ENCODE measurements at regions not wholly inside any gene's neighbourhood (a gene's known extent, or its start where the extent isn't known, plus 50 kb on each side); places are given as distances from the start of the nearest gene placed in this dataset.

DNA sequence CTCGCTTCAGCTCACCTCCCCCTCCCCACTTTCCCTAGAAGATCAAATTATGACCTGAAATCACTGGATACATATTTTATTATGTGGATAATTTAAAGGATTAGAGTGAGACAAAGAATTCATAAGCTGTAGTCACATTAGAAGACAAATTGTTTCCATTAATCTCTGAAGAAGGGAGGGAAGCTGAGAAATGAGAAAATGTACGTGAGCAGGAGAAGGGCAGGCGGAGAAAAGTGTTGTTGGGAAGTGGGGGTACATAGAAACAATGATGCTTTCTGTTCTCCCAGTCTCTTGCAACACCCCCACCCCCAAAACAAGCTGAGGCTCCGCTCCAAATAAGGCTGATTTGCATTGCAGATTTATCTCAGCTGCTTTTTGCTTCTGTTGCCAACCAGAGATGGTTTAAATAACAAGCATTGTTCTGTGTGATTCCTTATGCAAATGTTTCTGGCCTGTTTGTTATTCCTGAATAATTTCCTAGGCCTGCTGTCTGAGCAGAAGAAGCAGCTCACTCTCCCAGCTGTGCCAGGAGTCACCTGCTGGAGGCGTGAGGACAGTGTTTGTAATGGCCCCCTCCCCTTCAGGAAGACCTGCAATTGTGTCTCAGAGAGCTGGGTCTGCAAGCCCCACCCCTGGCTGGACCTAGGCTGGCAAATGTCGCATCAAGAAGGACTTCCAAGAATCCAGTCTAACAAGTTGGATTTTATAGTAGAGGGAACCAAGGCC lies 121.8 kb upstream of the TNR start:
- DNase-seq (ENCODE audit: low spot score), result no peak

DNA sequence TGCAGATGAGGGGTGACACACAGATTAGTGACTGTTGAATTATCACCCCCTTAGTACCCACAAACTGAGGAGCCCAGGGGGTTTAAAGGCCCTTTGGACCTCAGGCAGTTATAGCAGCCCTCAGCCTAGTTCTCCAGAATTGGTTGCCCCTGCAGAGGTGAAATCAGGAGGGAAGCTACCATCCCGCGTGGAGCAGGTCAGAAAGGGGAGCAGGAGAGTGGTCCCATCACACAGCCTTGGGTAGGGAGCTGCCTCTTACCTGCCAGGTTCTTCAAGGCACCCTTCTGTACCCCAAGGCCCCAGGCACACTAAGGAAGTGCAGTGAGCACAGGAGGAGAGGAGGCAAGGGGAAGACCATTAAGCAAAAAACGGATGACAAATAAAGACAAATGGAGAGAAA lies 121.2 kb upstream of the TNR start:
- DNase-seq (ENCODE audit: low spot score), result no peak

DNA sequence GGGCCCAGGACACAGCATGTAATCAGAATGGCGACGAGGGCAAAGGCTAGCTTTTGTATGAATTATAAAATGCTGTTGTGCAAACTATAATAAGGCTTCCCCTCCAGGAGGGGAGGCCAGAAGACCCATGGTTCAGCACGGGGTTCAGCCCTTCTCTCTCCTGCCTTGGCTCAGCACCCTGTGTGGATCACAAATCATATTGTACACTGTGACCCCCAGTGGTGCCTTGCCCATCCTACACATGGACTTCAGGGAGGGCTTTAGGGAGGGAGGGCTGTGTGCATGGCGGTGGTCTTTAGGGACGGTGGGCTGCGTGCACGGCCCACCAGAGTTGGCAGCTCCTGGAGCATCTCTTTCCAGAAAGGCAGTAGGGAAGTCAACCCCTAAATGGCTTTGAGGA lies 120.8 kb upstream of the TNR start:
- DNase-seq (ENCODE audit: low spot score), result no peak

DNA sequence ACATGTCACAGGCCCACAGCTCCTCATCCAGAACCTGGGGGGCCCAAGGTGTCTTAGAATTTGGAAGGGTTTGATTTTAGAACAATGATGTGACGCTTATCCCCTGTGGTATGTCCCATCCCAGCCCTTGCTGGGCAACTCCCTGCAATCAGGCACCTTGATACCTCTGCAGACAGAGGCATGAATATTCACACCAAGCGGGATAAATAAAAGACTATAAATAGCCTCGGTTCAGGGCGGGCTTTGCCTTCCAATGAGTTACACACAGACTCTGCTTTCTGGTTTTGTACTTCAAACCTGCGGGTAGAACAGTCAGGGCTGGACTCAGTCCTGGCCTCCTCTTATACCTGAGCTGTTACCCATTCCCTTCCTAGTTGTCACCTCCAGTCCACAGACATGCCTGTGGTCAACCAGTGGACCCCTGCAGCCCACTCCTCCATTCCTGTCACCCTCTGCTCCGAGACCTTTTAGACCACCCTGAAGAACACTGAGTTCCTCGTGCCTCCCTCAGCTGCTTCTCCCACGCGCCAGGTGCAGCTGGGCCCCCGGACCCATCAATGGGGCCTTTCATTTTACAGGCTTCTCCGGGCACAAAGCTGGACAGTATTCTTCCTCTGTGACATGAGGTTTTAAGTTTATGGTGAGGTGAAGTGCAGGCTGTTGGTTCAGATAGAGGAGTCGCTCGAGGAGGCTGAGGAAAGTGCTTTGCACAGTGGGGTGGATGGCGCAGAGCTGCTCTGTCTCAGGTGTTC lies 120.1 kb upstream of the TNR start:
- DNase-seq (ENCODE audit: low spot score), result no peak

DNA sequence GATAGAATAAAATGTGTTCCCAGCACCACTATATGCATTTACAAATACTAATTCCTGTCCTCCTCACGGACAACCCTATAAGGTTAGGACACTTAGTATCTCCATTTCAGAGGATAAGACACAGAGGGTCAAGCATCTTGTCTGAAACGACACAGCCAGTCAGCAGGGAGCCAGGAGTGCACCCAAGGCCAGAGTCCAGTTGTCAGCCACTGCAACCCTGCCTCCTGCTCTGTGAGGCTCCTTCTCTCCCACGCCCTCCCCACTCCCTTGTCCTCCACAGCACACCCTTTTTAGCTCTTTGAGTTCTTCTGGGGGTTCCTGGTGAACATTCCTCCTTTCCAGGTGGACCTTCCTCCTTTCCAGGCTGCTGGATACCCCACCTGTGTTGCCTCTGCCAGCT lies 119.0 kb upstream of the TNR start:
- no peak for DNase-seq (ENCODE audit: low spot score)

DNA sequence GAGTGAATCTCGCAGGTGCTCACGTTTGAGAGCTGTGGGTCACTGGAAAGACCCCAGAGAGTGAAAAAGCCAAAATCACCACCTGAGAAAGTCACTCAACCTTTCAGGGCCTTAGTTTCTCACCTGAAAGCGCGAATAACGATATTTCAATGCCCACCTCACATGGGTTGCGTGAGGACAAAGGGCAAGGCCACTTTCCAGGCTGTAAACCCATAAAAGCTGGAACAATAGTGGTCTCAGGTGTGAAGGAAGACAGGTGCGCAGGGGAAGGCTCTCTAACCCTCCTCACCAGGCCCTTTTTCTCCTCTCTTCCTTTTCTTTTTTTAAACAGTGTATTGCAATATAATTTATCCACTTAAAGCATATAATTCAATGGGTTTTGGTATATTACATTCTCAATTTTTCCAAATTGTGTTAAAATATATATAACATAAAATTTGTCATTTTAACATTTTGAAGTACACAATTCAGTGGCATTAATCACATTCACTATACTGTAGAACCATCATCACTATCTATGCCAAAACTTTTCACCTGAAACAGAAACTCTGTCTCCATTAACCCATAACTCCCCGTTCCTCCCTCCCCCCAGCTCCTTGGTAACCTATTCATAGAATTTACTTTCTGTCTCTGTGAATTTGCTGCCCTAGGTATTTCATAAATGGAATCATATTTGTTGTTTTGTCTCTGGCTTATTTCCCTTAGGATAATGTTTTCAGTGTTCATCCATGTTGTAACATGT lies 118.4 kb upstream of the TNR start:
- DNase-seq (ENCODE audit: low spot score), result no peak

DNA sequence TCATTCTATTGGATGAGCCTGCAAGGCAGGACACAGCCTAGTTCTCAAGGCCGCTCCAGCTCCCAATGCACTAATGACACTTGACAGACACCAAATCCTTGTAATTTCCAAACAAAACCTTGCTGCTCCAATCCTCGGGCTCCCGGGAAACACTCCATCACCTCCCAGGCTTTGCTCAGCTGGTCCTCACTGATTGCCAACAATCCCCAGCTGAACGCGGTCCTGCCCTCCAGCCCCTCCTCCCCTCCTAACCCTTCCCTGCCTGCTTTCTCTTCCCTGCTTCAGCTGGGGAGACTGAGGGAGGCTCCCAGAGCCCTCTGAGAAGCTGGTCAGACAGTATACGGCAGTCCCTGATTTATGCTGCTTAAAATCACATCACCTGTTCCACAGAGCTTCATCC lies 114.4 kb upstream of the TNR start:
- DNase-seq (ENCODE audit: low spot score), result no peak

DNA sequence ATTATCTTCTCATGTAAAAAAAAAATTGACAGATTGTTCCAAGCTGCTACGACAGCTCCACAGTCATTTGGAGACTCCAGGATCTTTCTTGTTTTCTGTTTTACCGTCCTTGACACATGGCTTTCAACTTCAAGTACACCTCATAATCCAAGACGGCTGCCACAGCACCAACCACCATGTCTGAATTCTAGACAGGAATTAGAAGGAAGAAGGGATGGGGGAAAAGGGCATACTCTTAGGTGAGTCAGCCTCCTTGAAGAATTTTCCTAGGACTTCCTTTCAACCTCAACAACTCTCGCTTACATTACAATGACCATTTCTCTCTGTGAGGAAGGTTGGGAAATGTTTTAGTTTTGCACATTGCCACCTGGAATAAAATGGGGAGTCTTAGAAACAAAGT lies 110.3 kb upstream of the TNR start:
- DNase-seq (ENCODE audit: low spot score), result no peak

DNA sequence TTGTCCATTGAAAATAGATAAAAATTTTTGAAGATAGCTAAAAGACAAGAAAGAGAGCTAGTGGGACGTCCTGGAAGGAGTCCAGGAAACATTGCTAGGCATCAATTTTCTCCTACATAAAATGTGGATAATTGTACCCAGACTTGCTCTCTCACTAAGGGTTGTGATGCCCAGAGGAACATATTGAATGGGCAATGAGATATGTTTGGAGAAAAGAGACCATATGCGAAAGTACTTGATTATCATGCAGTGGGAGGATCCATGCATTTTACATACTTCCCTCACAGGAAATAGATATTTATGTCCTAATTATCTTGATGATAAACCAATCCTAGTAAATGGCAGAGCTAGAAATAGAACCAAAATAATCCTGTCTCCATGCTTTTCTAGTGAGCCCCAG lies 108.4 kb upstream of the TNR start:
- no peak for DNase-seq (ENCODE audit: low spot score)

DNA sequence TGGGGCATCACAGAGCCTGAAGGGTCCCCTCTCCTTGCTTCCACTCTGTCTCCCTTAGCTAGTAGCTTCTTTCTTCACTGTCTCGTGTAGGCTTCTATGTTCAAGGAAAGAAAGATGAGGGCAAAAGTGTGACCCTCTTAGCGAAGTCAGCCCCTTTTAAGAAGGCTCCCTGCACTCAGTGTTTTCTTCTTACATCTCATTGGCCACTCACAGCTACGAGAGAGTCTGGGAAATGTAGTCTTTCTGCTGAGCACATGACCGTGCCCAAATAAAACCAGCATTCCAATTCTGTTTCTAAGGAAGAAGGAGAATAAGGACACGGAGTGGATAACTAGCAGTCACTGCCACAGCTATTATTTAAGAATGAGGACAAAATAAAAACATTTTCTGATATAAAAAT lies 104.9 kb upstream of the TNR start:
- no peak for DNase-seq (ENCODE audit: low spot score)

DNA sequence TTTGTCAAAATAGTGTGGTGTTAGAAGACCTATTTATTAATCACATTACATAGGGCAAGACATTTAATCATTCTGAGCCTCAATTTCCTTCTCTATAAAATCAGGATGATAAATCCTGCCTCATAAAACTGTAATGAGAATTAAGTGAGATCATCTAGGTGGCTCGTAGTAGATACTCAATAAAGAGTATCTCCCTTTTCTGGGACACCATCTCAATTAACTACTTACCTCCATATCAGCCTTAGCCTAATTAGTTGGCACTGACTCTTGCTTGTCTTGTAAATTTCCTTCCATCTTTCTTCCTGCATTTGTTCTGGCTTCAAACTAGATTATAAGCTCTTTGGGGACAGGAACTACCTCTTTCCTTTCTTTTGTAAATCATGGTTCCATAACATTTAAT lies 102.6 kb upstream of the TNR start:
- DNase-seq (ENCODE audit: low spot score), result no peak

DNA sequence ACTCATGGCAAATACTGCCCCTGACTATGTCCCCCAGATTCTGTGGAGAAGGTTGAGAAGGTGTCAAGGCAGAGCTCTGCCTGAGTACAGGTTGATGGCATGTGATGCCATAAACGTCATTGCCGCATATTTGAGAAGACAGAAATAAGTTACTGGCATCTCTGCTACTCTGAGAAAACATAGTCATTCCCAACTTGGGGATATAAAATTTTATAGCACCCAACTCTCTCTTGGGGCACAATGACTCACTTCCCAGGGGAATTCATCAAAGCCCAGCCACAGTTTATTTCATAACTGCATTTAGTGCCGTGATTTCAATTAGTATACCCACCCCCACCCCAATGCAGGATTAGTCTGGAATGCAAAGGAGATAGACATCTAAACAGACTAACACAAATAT lies 101.9 kb upstream of the TNR start:
- no peak for DNase-seq (ENCODE audit: low spot score)

DNA sequence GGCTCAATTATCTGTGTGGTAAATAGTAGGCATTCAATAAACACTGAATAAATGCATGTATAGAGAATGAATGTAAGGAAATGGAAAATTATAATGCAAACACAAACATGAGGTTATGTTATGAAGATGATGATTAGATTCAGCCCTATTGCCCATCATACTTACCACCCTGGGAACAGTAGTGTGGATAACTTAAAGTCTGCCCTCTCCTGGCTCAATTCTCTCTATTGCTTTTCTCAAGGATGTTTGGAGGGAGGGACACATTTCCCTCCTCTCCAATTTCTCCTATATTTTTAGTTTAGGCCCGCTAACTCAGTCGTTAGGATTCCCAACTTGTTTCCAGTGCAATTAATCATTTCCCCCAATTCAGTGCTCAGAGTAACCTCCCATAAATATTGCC lies 101.5 kb upstream of the TNR start:
- no peak for DNase-seq (ENCODE audit: low spot score)

DNA sequence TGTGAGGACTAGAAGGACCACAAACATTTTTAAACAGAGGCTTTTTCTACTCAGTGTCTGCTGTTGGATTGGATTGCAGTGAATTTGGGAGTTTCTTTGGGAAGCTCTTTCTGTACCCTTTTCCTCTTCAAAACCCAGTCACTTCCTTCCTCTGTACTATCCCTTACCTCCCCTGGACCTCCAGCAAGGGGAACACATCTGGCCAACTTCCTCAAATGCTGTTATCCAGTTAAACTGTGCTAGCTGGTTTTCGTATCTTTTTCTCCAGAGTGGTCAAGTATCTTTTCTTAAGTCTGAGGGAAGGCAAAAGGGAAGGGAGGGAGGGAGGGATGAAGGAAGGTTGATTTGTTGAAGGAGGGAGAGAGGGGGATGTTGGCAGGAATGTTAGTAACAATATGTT lies 99.2 kb upstream of the TNR start:
- DNase-seq (ENCODE audit: low spot score), result no peak

DNA sequence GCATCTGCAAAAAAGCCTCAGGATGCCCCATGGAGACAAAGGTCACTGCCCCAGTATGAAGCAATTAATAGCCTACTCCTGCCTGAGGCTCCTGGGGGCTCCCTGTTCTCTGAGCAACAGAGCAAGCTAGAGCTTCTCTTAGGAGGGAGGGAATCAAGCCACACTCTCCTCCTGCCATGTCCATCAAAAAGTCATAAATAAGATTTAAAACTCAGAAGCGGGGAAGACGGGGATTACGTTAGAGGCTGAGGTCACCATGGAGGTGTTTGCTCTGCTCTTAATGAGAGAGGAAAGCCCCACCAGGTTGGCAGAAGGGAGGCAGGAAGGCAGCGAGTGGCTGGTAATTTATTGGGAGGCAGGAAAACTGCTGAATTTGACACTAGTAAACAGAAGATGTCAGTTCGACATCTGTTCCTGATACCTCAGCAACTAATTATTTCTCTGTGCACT lies 98.4 kb upstream of the TNR start:
- no peak for DNase-seq (ENCODE audit: low spot score)

DNA sequence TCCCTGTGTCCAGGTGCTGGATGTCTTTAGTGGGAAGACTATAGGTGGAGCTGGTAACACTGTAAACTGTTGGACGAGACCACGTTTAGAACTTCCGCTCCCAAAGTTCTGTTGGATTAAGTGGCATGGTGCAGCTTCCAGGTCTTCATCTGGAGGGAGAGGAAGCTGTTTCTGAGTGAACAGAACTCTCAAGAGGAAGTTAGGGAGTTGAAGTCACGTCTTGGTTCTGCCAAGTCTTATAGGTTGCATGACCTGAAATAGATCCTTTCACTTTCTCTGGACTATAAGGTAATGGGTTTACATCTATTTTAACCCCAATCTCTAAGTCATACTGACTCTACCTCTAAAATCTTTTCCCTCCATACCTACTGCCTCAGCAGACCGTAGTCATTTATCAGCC lies 97.4 kb upstream of the TNR start:
- DNase-seq (ENCODE audit: low spot score), result no peak

DNA sequence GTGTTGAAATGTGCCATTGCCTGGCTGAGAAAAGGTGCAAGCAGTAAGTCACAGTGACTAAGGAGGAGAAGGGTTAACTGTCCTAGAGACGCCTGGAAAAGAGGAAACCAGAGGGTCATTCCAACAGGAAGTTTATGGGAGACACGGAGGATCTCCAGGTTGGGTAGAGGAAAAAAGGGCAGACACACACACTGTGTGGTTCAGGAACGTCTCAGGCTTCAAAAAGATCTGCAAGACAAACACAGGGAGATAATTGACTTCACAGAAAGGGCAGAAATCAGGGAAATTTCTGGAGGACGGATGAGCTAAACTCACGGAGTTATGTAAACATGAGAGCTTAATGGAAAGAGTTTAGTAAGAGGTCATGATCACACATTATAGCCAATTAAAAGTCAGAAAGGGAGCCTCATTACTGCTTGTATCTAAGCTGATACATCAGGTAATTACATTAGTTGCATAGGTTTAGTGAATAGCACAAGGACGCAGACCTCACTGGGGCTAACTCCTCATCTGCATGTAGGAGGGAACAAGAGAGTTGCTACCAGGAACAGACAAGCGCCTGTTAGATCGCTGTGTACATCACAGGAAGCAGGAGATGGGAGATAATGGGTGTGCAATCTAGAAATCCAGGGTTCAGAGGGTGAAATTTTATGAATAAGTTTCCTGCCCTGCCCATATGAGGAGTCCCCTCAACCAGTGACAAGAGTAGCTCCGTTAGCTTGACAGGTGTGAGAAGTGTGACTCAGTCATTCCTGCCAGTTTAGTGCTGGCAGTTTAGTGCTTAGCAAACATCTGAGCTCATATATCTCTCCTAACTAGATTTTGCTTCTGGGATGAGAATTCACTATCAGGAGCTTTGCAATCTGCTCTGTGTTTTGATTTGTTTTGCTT lies 96.6 kb upstream of the TNR start:
- no peak for DNase-seq (ENCODE audit: low spot score)

DNA sequence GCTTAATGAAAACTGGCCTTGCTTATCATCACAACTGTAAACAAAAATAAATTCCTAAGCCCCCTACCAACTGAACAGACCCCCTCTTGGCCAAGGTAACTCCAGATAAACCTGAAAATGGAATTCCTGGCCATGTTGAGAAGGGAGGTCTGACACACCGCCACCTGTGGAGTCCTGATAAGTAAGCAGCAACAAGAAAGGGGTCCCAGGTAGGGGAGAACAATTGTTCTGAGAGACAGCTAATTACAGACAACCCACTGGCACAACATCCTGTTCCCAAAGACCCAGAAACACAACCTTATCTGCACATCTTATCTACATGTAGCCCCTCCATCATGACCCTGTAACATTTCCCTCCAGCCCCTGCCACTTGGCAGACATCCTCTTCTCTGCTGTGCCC lies 91.2 kb upstream of the TNR start:
- no peak for DNase-seq (ENCODE audit: low spot score)

DNA sequence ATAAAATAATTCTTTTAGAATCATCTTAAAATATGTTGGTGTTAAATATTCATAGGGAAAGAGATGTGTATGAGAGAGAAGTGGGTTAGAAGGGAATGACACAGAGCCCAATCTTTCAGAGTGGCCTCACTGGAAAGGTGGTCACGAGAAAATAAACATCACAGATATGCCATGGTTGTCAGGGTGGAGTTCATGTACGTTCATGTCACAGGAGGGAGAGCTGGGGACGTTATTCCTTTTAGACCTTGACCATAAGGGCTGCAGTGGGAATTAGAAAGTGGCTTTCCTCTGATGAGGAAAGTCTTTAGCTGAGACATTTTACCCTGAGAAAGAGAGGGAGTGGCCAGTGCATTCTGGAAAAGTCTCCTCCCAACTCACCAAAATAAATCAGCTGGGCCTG lies 90.6 kb upstream of the TNR start:
- no peak for DNase-seq (ENCODE audit: low spot score)

DNA sequence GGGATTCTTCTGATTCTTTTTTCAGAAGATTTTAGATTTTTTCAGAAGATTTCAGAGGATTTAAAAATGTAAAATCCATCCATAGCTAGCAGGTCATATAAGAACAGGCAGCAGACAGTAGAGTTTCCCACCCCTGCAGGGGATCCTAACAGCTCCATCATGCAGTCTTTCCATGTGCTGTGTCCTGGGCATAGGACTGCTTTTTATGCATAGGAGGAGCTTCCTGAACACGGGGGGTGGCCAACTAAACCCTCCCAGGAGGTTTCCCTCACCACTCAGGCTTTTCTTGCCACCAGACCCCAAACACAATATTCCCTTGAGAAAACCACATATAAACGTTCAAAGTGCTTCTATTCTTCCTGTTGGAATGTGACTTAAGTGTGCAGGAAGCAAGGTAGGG lies 90.1 kb upstream of the TNR start:
- no peak for DNase-seq (ENCODE audit: low spot score)

DNA sequence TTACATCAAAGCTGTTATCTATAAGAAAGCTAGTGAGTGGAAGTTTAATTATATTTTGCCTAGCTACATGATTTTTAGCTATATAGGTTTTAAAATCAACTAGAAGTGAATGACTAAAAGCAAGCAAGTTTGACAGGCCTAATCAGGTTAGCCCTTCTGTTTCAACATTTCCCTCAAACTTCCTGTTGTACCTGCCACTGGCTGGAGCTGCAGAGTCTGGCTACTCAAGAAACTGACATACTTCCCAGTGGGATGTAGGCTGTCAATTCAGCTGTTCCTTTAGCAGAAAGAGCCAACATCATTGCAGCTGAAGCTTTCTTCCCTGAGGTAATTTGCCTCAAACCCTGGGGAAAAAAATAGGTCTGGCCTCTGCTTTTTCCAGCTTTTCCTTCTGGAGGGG lies 87.1 kb upstream of the TNR start:
- no peak for DNase-seq (ENCODE audit: low spot score)

DNA sequence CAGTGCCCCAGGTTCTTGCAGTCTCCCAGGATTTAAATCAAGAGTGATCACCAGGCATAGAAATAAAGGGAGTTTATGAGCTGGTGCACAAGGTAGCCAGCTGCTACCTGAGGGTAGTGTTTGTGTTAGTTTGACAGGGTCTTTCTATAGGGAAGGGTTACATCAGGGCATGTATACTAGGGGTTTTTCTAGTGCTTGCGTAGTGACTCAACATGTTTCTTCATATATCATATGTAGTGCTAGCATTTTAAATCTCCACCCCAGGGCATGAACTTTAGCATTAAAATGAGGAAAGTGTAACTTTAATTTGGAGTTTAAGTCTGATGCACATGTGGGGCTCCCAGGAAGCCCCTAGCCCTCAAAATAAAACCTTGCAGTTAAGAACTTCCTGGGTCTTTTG lies 86.5 kb upstream of the TNR start:
- no peak for DNase-seq (ENCODE audit: low spot score)

All from AG20443 (cell line).